Neural cell (in vitro differentiated cells): ENCODE measurements at regions not wholly inside any gene's neighbourhood (a gene's known extent, or its start where the extent isn't known, plus 50 kb on each side); places are given as distances from the start of the nearest gene placed in this dataset.
"Not testable (repeated sequence)": the region's sequence is repeated elsewhere in the genome, so short reads cannot be mapped to it uniquely, and the experiment has no call there.

Experiments used
- H2AFZ ChIP-seq: fragments of 200-600, 300-800 bp; sonication (generic), shearing (Covaris generic); 2 replicates; pipeline ENCODE4 v1.6.0; 2014; ENCODE audit warnings: low read depth, mild to moderate bottlenecking, antibody characterized with exemption, low read length, moderate library complexity
- H3F3A ChIP-seq: fragments of 200-600 bp; shearing (Covaris generic); 2 replicates; pipeline ENCODE4 v1.6.1; 2016; ENCODE audit warnings: mild to moderate bottlenecking, moderate library complexity, mixed read lengths, antibody characterized with exemption, low read length; ENCODE audit not compliant: insufficient read depth, poor library complexity, severe bottlenecking
- H3K27ac ChIP-seq: fragments of 200-600, 300-800 bp; sonication (generic), shearing (Covaris generic); 2 replicates; pipeline ENCODE4 v1.5.1; 2014; ENCODE audit warnings: mild to moderate bottlenecking, low read length, moderate library complexity
- H3K27me3 ChIP-seq: fragments of 300-800, 200-600 bp; sonication (generic), shearing (Covaris generic); 2 replicates; pipeline ENCODE4 v1.6.0; 2014; ENCODE audit warnings: mild to moderate bottlenecking, low read depth, low read length, moderate library complexity; ENCODE audit not compliant: insufficient read depth
- H3K36me3 ChIP-seq: fragments of 300-800, 200-600 bp; sonication (generic), shearing (Covaris generic); 2 replicates; pipeline ENCODE4 v1.5.1; 2014; ENCODE audit warnings: mild to moderate bottlenecking, antibody characterized with exemption, low read length, moderate library complexity; ENCODE audit not compliant: insufficient read depth
- H3K4me2 ChIP-seq: fragments of 300-800, 200-600 bp; sonication (generic), shearing (Covaris generic); 2 replicates; pipeline ENCODE4 v1.6.0; 2014; ENCODE audit warnings: mild to moderate bottlenecking, low read length
- H3K4me3 ChIP-seq: fragments of 300-800, 200-600 bp; sonication (generic), shearing (Covaris generic); 2 replicates; pipeline ENCODE4 v1.5.1; 2014; ENCODE audit warnings: mild to moderate bottlenecking, low read length, moderate library complexity
- H3K79me2 ChIP-seq: fragments of 200-600 bp; shearing (Covaris generic); replicated peaks from 2 replicates; pipeline ENCODE4 v1.6.0; 2014; ENCODE audit warnings: mild to moderate bottlenecking, low read length, moderate library complexity; ENCODE audit not compliant: insufficient read depth
- H3K9ac ChIP-seq: fragments of 300-800, 200-600 bp; sonication (generic), shearing (Covaris generic); 2 replicates; pipeline ENCODE4 v1.6.1; 2016; ENCODE audit warnings: mild to moderate bottlenecking, low read length, mixed read lengths
- H3K9me2 ChIP-seq: fragments of 200-600 bp; shearing (Covaris generic); 2 replicates; pipeline ENCODE4 v1.6.1; 2016; ENCODE audit warnings: mild to moderate bottlenecking, low read length, mixed read lengths; ENCODE audit not compliant: insufficient read depth
- H3K9me3 ChIP-seq: fragments of 200-600, 300-800 bp; sonication (generic), shearing (Covaris generic); 2 replicates; pipeline ENCODE4 v1.6.1; 2016; ENCODE audit warnings: mild to moderate bottlenecking, mixed run types, low read length, moderate library complexity, mixed read lengths
- H4K20me1 ChIP-seq: fragments of 200-600 bp; shearing (Covaris generic); 2 replicates; pipeline ENCODE4 v1.6.1; 2016; ENCODE audit warnings: mild to moderate bottlenecking, mixed run types; ENCODE audit not compliant: insufficient read depth
- CTCF ChIP-seq: fragments of 450-650 bp; IDR thresholded peaks from 2 replicates; pipeline ENCODE4 v1.5.1; 2014; ENCODE audit warnings: antibody characterized with exemption, mild to moderate bottlenecking, moderate library complexity; ENCODE audit not compliant: poor library complexity, severe bottlenecking
- EP300 ChIP-seq: fragments of 450-650 bp; conservative IDR thresholded peaks from 2 replicates; pipeline ENCODE4 v1.6.1; 2014; ENCODE audit warnings: antibody characterized with exemption, mild to moderate bottlenecking, moderate library complexity; ENCODE audit not compliant: poor library complexity, severe bottlenecking
- EZH2 ChIP-seq: fragments of 200-600, 300-800 bp; shearing (Covaris generic), sonication (generic); IDR thresholded peaks from 2 replicates; pipeline ENCODE4 v1.6.1; 2014; ENCODE audit warnings: antibody characterized with exemption, low read length, borderline replicate concordance, mild to moderate bottlenecking; ENCODE audit not compliant: insufficient read depth, poor library complexity, severe bottlenecking
- MXI1 ChIP-seq: fragments of 450-650 bp; conservative IDR thresholded peaks from 2 replicates; pipeline ENCODE4 v1.6.1; 2014; ENCODE audit warnings: antibody characterized with exemption, mild to moderate bottlenecking; ENCODE audit not compliant: poor library complexity, severe bottlenecking
- POLR2AphosphoS5 ChIP-seq: IDR thresholded peaks from 2 replicates; pipeline ENCODE4 v1.6.1; 2012
- RAD21 ChIP-seq: fragments of 450-650 bp; conservative IDR thresholded peaks from 2 replicates; pipeline ENCODE4 v1.6.1; 2014; ENCODE audit warnings: antibody characterized with exemption, mild to moderate bottlenecking, moderate library complexity
- REST ChIP-seq: IDR thresholded peaks from 2 replicates; pipeline ENCODE4 v1.6.1; 2012; ENCODE audit warnings: borderline replicate concordance
- SMC3 ChIP-seq: fragments of 450-650 bp; conservative IDR thresholded peaks from 2 replicates; pipeline ENCODE4 v1.6.1; 2014; ENCODE audit warnings: antibody characterized with exemption, mild to moderate bottlenecking, moderate library complexity; ENCODE audit not compliant: poor library complexity
- TAF1 ChIP-seq: IDR thresholded peaks from 2 replicates; pipeline ENCODE4 v1.6.1; 2012; ENCODE audit warnings: low read depth

- H3K27ac ChIP-seq = no peak overlapping the region
- no peaks in the 10 kb centered on the region for H3K36me3 ChIP-seq
- H3K79me2 ChIP-seq = no peaks in the 10 kb centered on the region
- H3K9me3 ChIP-seq = no peaks in the 10 kb centered on the region
- H3K27me3 ChIP-seq = no peaks in the 10 kb centered on the region
- no peak overlapping the region for H3K9ac ChIP-seq
- no peaks in the 10 kb centered on the region for H3K9me2 ChIP-seq
- no peaks in the 10 kb centered on the region for H4K20me1 ChIP-seq
- H3K4me3 ChIP-seq = no peak overlapping the region
- peak overlapping the region; percentile 15 for H3K4me2 ChIP-seq
- H2AFZ ChIP-seq = no peak overlapping the region
- TF ChIP-seq SMC3 (no peak), RAD21 (no peak), EZH2 (no peak), REST (no peak), TAF1 (no peak), CTCF (no peak), POLR2AphosphoS5 (no peak), MXI1 (no peak), EP300 (no peak)
- no peaks in the 10 kb centered on the region for H3F3A ChIP-seq
These were observed 650.4 kb upstream of the PRMT6 start for GRCh38 chr1:106406114-106406513.

- H3K36me3 ChIP-seq, H3K79me2 ChIP-seq, H2AFZ ChIP-seq, H3K27ac ChIP-seq, H3K9me3 ChIP-seq, H3F3A ChIP-seq, H4K20me1 ChIP-seq, H3K4me3 ChIP-seq, H3K27me3 ChIP-seq, H3K9me2 ChIP-seq, H3K4me2 ChIP-seq, H3K9ac ChIP-seq: not testable (repeated sequence)
These were observed 644.2 kb upstream of the PRMT6 start for GRCh38 chr1:106412321-106412720.

- Histone ChIP-seq H3K36me3 (no peaks in the 10 kb centered on the region), H3K27me3 (no peaks in the 10 kb centered on the region), H2AFZ (no peak overlapping the region), H3K9me2 (no peaks in the 10 kb centered on the region), H3K27ac (no peak overlapping the region), H3K4me2 (no peak overlapping the region), H4K20me1 (no peaks in the 10 kb centered on the region), H3K4me3 (no peak overlapping the region), H3K9me3 (no peaks in the 10 kb centered on the region), H3K79me2 (no peaks in the 10 kb centered on the region), H3F3A (no peaks in the 10 kb centered on the region), H3K9ac (no peak overlapping the region)
- TF ChIP-seq POLR2AphosphoS5 = no peak
- TF ChIP-seq EZH2 = no peak
These were observed 621.2 kb upstream of the PRMT6 start for GRCh38 chr1:106435269-106435668.
